ENCODE measurements at regions not wholly inside any gene's neighbourhood (a gene's known extent, or its start where the extent isn't known, plus 50 kb on each side); places are given as distances from the start of the nearest gene placed in this dataset.

DNA sequence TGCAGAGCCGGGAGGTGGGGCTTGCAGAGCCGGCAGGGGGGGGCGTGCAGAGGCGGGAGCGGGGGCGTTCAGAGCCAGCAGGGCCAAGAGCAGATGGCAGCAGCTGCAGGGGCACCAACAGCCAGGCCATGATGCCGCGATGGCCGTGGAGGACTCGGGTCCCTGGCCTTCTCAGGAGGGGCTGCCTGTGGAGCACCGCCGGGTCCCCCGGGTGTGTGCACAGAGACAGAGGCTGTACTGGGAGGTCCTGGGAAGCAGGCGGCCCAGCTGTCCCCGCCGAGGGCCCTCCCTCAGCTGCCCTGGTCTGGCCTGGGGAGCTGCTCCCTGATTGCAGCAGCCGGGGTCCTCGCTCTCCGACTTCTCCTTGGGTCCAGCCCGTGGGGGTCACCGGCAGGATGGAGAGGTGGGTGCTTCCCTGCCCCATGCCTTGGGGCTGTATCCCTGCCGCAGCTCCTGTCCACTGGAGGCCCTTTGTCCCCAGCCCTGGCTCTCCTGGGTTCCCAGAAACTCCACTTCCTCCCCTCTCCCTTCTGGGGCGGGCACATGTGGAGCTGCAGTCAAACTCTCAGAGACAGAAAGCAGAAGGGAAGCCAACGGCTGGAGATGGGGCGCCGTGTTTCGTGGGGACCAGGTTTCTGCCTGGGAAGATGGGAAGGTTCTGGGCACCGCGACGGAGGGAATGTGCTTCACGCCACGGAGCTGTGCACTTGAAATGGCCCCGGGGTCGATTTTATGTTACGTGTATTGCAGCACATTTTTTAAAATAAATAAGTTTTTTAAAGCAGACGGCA, 75.8 kb upstream of the GALNT9 start:
- TF ChIP-seq, protein P1, sequence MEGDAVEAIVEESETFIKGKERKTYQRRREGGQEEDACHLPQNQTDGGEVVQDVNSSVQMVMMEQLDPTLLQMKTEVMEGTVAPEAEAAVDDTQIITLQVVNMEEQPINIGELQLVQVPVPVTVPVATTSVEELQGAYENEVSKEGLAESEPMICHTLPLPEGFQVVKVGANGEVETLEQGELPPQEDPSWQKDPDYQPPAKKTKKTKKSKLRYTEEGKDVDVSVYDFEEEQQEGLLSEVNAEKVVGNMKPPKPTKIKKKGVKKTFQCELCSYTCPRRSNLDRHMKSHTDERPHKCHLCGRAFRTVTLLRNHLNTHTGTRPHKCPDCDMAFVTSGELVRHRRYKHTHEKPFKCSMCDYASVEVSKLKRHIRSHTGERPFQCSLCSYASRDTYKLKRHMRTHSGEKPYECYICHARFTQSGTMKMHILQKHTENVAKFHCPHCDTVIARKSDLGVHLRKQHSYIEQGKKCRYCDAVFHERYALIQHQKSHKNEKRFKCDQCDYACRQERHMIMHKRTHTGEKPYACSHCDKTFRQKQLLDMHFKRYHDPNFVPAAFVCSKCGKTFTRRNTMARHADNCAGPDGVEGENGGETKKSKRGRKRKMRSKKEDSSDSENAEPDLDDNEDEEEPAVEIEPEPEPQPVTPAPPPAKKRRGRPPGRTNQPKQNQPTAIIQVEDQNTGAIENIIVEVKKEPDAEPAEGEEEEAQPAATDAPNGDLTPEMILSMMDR (IDR thresholded peaks at IDR 0.05) = no peak
- no peak for TF ChIP-seq POLR2A (IDR thresholded peaks at IDR 0.05)
